COLO829 (cell line): ENCODE measurements at regions not wholly inside any gene's neighbourhood (a gene's known extent, or its start where the extent isn't known, plus 50 kb on each side); places are given as distances from the start of the nearest gene placed in this dataset.
"Not testable (repeated sequence)": the region's sequence is repeated elsewhere in the genome, so short reads cannot be mapped to it uniquely, and the experiment has no call there.

ENCODE experiments used
- DNase-seq: peaks from one replicate; pipeline ENCODE4 v3.0.0; 2012; ENCODE audit warnings: low spot score

GRCh38 chr6:168369786-168370185 lies 50.2 kb upstream of the DACT2 start:
- no peak for DNase-seq

DNA sequence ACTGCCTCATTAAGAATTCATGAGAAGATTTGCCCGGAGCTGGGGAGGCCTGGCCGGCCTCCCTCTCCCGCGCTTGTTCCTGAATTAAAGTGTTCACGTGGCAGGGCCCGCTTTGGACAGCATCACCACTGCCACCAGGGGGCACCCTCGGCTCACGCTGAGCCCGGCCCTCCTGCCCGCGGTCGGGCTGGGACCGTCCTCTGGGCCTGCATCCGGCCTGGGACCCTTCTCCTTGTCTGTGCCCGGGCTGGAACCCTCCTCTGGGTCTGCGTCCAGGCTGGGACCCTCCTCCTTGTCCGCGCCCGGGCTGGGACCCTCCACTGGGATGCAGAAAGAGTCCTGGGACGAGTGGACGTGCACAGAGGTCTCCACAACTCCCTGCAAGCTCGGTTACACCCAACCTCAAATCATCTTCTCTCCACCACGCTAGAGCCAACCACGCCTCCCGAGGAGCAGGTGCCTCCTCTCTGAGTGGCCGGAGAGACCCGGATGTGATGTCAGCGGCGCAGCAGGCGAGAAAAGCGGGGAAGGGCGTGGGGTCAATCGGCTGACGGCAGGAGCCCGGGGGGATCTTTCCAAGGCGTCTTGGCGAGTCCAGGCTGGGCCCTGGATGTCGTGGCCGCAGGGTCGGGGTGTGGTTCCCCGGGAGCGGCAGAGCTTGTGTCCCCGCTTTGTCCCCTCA lies 50.9 kb upstream of the DACT2 start:
- DNase-seq: peak; percentile 60

- DNase-seq: no peak
Observed at GRCh38 chr6:168371185-168371584, 51.6 kb upstream of the DACT2 start.

DNA sequence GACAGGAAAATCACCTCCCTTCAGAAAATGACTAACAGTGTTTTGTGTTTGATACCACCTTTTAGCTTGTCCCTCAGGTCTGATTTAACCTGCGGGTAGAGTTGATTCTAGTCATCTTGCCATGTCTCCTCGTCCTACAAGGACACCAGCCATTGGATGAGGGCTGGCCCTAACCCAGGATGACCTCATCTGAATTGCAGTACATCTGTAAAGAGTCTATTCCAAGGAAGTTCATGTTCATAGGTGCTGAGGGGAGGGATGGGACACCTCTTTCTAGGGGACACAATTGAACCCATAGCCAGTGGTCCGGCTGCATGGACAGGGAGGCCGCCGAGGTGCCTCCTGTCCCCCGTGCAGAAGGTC lies 52.0 kb upstream of the DACT2 start:
- no peak for DNase-seq

DNA sequence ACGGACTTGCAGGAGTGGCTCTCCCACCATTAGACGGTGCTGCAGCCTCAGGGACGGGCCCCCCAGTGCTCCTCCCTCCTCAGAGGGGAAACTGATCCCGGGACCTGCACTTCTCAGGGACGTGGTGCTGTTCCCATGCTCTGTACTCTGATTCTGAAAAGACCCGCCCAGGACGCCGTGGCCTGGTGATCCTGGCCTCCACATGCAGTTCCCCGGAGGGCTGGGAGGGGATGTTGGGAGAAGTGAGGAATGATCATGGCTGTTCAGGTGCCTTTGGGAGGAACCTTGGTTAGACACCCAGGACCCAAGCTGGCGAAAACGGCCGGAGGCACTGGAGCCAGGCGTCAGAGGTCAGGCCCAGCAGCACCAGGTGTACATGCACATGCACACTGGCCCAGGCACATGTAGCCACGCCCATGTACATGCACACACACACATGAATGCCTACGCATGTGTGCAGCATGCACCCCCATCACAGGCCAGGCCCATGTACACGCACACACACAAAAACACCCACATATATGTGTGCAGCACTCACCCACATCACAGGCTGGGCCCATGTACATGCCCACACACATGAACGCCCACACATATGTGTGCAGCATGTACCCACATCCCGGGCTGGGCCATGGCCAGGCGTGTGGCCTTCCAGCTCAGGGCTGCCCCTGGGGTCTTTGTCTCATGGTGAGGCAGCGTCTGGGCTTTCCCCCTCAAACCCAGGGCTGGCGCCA lies 52.6 kb upstream of the DACT2 start:
- DNase-seq: no peak

- no peak for DNase-seq
Observed at GRCh38 chr6:168372889-168373288, 53.3 kb upstream of the DACT2 start.

- no peak for DNase-seq
Observed at GRCh38 chr6:168373389-168373788, 53.8 kb upstream of the DACT2 start.

DNA sequence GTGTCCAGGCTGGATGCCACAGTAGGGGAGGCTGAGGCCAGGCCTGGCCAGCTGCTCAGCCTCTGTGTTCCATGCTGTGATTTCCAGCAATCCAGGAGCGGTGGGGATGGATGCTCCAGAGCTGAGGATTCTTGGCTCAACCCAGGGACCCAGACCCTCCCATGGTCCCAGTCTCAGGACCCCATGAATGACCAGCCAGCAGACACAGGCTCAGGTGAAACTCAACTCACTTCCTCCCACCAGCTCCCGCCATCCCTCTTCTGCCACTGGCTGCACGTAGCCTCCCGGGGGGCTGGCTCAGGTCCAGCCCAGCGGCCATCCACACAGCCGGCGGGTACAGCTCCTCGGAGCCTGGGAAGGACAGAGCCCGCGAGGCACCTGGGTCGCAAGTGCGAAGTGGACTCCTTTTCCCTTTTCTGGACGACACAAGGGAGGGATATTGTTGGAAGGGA lies 54.5 kb upstream of the DACT2 start:
- DNase-seq: no peak

- DNase-seq: no peak
Observed at GRCh38 chr6:168374541-168375071, 55.0 kb upstream of the DACT2 start.

GRCh38 chr6:168376120-168376519 lies 56.5 kb upstream of the DACT2 start:
- DNase-seq: no peak

- DNase-seq: no peak
Observed at GRCh38 chr6:168376811-168377483, 57.4 kb upstream of the DACT2 start.

GRCh38 chr6:168377484-168377855 lies 57.9 kb upstream of the DACT2 start:
- DNase-seq: no peak

DNA sequence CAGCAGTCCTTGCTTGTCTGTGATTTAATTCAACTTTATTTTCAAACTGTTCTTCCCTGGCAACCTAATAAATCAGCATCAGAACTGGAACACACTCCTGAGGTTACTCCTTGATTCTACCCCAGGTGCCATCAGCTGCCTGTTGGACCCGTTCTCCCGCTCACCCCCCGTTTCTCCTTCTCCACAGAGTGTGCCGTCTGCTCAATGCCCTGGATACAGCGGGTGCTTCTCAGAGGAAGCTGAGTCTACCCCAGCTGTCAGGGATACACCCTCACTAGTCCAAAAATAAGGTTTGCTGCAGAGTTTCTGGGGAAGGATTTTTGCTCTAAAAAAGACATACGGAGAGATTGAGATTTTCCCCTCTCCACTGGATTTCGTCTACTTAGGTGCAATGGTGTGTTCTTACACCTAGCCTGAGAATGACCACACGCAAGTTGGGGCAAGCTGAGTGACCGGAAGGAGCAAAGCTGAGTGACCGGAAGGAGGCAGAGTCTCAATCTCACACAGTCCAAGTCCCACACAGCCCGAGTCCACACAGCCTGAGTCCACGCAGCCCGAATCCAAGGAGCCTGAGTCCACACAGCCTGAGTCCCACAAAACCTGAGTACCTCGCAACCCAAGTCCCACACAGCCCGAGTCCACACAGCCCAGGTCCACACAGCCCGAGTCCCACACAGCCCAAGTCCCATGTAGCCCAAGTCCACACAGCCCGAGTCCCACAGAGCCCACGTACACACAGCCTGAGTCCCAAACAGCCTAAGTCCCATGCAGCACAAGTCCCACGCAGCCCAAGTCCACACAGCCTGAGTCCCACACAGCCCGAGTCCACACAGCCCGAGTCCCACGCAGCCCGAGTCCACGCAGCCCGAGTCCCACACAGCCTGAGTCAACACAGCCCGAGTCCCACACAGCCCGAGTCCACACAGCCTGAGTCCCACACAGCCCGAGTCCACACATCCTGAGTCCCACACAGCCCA lies 58.6 kb upstream of the DACT2 start:
- DNase-seq: no peak

DNA sequence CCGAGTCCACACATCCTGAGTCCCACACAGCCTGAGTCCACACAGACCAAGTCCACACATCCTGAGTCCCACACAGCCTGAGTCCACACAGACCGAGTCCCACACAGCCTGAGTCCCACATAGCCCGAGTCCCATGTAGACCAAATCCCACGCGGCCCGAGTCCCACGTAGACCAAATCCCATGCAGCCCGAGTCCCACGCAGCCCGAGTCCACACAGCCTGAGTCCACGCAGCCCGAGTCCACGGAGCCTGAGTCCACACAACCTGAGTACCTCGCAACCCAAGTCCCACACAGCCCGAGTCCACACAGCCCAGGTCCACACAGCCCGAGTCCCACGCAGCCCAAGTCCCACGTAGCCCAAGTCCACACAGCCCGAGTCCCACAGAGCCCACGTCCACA lies 60.0 kb upstream of the DACT2 start:
- not testable (repeated sequence) for DNase-seq

DNA sequence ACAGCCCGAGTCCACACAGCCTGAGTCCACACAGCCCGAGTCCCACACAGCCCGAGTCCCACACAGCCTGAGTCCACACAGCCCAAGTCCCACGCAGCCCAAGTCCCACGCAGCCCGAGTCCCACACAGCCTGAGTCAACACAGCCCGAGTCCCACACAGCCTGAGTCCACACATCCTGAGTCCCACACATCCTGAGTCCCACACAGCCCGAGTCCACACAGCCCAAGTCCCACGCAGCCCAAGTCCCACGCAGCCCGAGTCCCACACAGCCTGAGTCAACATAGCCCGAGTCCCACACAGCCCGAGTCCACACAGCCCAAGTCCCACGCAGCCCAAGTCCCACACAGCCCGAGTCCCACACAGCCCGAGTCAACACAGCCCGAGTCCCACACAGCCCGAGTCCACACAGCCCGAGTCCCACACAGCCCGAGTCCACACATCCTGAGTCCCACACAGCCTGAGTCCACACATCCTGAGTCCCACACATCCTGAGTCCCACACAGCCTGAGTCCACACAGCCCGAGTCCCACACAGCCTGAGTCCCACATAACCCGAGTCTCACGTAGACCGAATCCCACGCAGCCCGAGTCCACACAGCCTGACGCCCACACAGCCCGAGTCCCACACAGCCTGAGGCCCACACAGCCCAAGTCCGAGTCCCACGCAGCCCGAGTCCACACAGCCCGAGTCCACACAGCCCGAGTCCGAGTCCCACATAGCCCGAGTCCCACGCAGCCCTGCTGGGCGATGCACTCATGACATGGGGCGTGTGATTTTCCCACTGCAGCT lies 60.6 kb upstream of the SMOC2 start:
- not testable (repeated sequence) for DNase-seq

GRCh38 chr6:168380956-168381605 lies 59.9 kb upstream of the SMOC2 start:
- DNase-seq: no peak

- DNase-seq: no peak
Observed at GRCh38 chr6:168381726-168382458, 59.1 kb upstream of the SMOC2 start.

DNA sequence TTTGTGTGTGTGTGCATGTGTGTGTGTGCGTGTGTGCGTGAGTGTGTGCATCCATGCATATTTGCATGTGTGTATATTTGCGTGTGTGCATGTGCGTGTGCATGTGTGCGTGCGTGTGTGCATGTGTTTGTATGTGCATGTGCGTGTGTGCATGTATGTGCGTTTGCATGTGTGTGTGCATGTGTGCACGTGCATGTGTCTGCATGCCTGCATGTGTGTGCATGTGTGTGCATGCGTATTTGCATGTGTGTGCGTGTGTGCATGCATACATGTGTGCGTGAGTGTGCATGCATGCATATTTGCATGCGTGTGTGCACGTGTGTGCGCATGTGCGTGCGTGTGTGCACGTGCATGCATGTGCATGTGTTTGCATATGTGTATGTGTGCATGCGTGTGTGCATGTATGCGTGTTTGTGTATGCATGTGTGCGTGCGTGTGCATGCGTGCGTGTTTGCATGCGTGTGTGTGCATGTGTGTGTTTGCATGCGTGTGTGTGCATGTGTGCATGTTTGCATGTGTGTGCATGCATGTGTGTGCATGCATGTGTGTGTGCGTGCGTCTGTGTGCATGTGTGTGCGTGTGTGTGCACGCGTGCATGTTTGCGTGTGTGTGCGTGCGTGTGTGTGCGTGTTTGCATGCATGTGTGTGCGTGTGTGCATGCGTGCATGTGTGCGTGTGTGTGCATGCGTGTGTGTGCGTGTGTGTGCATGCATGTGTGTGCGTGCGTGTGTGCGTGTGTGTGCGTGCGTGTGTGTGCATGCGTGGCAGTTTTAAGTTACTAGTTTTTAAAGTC lies 57.7 kb upstream of the SMOC2 start:
- DNase-seq: no peak
